ENCODE measurements at regions not wholly inside any gene's neighbourhood (a gene's known extent, or its start where the extent isn't known, plus 50 kb on each side); places are given as distances from the start of the nearest gene placed in this dataset.

- TF ChIP-seq, protein P1, sequence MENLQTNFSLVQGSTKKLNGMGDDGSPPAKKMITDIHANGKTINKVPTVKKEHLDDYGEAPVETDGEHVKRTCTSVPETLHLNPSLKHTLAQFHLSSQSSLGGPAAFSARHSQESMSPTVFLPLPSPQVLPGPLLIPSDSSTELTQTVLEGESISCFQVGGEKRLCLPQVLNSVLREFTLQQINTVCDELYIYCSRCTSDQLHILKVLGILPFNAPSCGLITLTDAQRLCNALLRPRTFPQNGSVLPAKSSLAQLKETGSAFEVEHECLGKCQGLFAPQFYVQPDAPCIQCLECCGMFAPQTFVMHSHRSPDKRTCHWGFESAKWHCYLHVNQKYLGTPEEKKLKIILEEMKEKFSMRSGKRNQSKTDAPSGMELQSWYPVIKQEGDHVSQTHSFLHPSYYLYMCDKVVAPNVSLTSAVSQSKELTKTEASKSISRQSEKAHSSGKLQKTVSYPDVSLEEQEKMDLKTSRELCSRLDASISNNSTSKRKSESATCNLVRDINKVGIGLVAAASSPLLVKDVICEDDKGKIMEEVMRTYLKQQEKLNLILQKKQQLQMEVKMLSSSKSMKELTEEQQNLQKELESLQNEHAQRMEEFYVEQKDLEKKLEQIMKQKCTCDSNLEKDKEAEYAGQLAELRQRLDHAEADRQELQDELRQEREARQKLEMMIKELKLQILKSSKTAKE (IDR thresholded peaks at IDR 0.05; ENCODE audit: low read depth, poor library complexity, severe bottlenecking): peak; percentile 5
- TF ChIP-seq, protein P2, sequence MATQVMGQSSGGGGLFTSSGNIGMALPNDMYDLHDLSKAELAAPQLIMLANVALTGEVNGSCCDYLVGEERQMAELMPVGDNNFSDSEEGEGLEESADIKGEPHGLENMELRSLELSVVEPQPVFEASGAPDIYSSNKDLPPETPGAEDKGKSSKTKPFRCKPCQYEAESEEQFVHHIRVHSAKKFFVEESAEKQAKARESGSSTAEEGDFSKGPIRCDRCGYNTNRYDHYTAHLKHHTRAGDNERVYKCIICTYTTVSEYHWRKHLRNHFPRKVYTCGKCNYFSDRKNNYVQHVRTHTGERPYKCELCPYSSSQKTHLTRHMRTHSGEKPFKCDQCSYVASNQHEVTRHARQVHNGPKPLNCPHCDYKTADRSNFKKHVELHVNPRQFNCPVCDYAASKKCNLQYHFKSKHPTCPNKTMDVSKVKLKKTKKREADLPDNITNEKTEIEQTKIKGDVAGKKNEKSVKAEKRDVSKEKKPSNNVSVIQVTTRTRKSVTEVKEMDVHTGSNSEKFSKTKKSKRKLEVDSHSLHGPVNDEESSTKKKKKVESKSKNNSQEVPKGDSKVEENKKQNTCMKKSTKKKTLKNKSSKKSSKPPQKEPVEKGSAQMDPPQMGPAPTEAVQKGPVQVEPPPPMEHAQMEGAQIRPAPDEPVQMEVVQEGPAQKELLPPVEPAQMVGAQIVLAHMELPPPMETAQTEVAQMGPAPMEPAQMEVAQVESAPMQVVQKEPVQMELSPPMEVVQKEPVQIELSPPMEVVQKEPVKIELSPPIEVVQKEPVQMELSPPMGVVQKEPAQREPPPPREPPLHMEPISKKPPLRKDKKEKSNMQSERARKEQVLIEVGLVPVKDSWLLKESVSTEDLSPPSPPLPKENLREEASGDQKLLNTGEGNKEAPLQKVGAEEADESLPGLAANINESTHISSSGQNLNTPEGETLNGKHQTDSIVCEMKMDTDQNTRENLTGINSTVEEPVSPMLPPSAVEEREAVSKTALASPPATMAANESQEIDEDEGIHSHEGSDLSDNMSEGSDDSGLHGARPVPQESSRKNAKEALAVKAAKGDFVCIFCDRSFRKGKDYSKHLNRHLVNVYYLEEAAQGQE (IDR thresholded peaks at IDR 0.05; ENCODE audit: low read depth, low read length): no peak
- TF ChIP-seq, protein P3, sequence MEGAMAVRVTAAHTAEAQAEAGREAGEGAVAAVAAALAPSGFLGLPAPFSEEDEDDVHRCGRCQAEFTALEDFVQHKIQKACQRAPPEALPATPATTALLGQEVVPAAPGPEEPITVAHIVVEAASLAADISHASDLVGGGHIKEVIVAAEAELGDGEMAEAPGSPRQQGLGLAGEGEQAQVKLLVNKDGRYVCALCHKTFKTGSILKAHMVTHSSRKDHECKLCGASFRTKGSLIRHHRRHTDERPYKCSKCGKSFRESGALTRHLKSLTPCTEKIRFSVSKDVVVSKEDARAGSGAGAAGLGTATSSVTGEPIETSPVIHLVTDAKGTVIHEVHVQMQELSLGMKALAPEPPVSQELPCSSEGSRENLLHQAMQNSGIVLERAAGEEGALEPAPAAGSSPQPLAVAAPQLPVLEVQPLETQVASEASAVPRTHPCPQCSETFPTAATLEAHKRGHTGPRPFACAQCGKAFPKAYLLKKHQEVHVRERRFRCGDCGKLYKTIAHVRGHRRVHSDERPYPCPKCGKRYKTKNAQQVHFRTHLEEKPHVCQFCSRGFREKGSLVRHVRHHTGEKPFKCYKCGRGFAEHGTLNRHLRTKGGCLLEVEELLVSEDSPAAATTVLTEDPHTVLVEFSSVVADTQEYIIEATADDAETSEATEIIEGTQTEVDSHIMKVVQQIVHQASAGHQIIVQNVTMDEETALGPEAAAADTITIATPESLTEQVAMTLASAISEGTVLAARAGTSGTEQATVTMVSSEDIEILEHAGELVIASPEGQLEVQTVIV (IDR thresholded peaks at IDR 0.05; ENCODE audit: borderline replicate concordance, partially characterized antibody): no peak
- TF ChIP-seq MTA2 (IDR thresholded peaks at IDR 0.05; ENCODE audit: low read depth) (peak; percentile 84), MYC (IDR thresholded peaks at IDR 0.05; ENCODE audit: insufficient read depth, insufficient read length, insufficient replicate concordance, low read length, severe bottlenecking) (no peak)
Measured at GRCh38 chr4:136651278-136651667, 881.0 kb downstream of the PCDH18 start (continued).
